ENCODE measurements at regions not wholly inside any gene's neighbourhood (a gene's known extent, or its start where the extent isn't known, plus 50 kb on each side); places are given as distances from the start of the nearest gene placed in this dataset.
A peak's percentile ranks its signal among the peaks of the same experiment; 100 is the strongest.

DNA sequence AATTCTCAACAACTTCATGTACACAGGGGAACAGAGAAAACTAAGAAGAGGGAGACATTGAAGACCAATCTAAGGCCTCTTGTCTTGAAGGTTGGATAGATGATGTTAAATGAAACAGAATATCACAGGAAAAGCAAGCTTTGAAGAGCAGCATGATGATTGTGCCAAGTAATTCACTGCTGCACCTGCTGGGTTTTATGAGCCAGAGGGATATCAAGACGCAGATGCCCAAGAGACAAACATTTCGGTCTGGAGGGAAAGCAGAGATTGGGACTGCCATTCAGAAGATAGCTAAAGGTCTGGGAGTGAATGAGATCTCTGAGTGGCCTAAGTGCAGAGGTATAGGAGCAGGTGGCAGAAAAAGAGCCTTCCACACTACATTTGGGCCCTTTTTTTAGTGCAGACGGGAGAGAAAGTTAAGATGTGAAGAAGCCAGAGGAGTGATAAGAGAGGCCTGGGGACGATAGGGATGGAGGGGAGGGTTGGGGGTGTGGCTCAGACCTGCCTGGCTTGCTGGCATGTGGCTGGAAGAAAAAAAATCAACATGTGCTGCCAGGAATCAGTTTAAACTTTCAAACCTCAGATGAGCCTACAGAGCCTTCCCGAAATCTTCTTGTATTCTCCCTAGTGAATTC lies 200.6 kb downstream of the AEBP2 start:
- H3K4me3 ChIP-seq (replicated peaks; ENCODE audit: low read depth, low read length) = no peak overlapping the region
- no peak for DNase-seq (ENCODE audit: extremely low read depth, low read depth)
- TF ChIP-seq, protein P1, sequence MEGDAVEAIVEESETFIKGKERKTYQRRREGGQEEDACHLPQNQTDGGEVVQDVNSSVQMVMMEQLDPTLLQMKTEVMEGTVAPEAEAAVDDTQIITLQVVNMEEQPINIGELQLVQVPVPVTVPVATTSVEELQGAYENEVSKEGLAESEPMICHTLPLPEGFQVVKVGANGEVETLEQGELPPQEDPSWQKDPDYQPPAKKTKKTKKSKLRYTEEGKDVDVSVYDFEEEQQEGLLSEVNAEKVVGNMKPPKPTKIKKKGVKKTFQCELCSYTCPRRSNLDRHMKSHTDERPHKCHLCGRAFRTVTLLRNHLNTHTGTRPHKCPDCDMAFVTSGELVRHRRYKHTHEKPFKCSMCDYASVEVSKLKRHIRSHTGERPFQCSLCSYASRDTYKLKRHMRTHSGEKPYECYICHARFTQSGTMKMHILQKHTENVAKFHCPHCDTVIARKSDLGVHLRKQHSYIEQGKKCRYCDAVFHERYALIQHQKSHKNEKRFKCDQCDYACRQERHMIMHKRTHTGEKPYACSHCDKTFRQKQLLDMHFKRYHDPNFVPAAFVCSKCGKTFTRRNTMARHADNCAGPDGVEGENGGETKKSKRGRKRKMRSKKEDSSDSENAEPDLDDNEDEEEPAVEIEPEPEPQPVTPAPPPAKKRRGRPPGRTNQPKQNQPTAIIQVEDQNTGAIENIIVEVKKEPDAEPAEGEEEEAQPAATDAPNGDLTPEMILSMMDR (IDR thresholded peaks at IDR 0.05; ENCODE audit: low read depth, low read length, missing control alignments) = no peak

DNA sequence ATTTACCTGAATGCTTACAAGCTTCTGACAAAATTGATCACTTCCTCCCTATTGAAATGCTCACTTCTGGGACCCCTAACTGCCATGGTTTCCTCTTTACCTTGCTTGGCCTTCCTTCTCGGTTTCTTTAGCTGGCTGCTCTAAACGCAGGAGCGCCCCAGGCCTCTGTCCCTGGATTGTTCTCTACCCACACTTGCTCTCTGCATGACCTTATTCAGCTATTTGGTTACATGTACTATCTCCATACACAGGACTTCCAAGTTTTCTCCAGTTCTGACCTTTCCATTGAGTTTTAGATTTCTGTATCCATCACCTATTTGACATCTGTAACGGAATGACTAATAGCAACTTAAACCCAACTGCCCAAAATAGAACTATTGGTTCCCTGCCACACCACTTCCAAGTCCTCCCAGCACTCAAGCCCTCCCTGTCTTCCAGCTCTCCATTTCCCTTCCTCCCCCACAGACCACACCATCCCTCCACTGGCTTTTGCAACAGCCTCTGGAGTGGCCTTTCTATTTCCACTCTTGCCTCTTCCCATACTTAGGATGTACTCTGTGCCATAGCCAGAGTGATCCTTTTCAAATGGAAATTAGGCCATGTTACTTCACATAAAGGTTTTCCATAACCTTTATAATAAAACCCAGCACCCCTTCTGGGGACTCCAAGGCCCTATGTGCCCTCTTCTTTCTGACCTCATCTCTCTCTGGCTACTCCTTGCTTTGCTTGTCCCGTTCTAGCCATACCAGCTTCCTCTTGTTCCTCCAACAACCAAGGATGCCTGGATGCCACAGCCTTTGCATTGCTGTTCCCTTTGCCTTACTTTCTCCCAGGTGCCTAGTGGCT lies 202.2 kb downstream of the AEBP2 start:
- TF ChIP-seq, protein P1 (IDR thresholded peaks at IDR 0.05; ENCODE audit: low read depth, low read length, missing control alignments) = no peak
- DNase-seq (ENCODE audit: extremely low read depth, low read depth) = no peak
- no peak overlapping the region for H3K4me3 ChIP-seq (replicated peaks; ENCODE audit: low read depth, low read length)

DNA sequence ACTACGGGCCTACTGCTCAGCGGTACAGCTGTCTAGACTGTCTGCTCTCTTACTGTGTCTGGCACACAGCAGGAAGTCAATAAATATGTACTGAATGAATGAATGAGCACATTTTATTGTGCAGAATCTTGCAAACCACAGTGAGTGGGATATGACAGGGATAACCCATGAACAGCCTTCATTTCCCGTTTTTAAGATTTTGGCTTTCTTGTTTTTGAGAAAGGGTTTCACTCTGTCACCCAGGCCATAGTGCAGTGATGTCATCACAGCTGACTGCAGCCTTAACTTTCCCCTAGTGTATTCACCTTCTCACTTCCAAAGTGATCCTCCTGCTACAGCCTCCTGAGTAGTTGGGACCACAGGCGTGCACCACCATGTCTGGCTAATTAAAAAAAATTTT lies 203.1 kb downstream of the AEBP2 start:
- no peak overlapping the region for H3K4me3 ChIP-seq (replicated peaks; ENCODE audit: low read depth, low read length)
- TF ChIP-seq, protein P1 (IDR thresholded peaks at IDR 0.05; ENCODE audit: low read depth, low read length, missing control alignments) = no peak
- no peak for DNase-seq (ENCODE audit: extremely low read depth, low read depth)

DNA sequence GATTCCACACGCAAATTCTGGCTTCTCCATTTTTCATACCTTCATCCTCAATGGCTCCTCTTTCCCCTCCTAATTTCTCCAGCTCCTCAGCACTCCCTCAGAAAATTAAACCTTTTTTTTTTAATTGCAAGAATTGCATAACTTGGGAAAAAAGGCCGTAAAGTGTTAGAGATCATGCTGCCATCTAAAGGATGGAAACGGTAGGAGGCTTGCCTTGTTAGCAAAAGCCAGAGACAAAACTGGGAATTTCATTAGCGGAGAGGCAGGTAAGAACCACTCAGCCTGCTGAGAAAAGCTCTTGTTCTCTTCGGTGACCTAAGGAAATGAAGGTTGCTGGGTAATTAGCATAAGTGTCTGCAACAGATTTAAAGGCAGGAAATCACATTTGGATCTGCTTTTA lies 204.3 kb downstream of the AEBP2 start:
- H3K4me3 ChIP-seq (replicated peaks; ENCODE audit: low read depth, low read length) = no peak overlapping the region
- peak; percentile 25 for DNase-seq (ENCODE audit: extremely low read depth, low read depth)
- TF ChIP-seq, protein P1 (IDR thresholded peaks at IDR 0.05; ENCODE audit: low read depth, low read length, missing control alignments) = peak; percentile 62

DNA sequence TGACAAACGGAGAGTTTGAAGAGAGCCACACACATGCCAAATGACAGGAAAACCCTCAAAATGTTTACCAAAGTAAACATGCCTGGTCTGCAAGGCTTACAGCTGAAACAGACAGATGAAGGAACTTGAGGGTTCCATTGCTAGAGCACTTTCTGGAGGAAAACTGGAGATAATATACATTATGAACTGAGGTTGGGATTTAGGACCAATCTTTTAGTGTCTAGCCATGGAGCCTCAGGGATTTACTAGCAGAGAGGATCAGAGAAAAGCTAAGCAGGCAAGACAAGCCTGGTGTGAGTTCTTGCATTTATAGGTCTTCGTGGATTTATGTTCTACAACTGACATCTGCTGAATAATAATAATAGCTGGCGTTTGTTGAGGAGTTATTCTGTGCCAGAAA lies 205.3 kb downstream of the AEBP2 start:
- no peak for DNase-seq (ENCODE audit: extremely low read depth, low read depth)
- H3K4me3 ChIP-seq (replicated peaks; ENCODE audit: low read depth, low read length) = no peak overlapping the region
- TF ChIP-seq, protein P1 (IDR thresholded peaks at IDR 0.05; ENCODE audit: low read depth, low read length, missing control alignments) = no peak

DNA sequence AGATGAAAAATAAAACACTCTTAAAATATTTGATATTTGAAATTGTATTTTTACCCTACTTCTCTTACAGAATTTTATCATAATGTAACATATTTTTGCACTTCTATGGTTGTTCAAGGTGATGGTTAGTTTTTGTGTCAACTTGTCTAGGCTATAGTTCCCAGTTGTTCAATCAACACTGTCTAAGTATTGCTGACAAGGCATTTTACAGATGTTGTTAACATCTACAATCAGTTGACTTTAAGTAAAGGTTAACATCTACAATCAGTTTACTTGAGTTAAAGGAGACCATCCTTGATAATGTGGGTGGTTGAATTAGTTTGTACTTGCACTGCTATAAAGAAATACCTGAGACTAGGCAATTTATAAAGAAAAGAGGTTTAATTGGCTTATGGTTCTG lies 206.5 kb downstream of the AEBP2 start:
- no peak overlapping the region for H3K4me3 ChIP-seq (replicated peaks; ENCODE audit: low read depth, low read length)
- TF ChIP-seq, protein P1 (IDR thresholded peaks at IDR 0.05; ENCODE audit: low read depth, low read length, missing control alignments) = no peak
- no peak for DNase-seq (ENCODE audit: extremely low read depth, low read depth)

Measured in HFF-Myc (cell line).